Bronchial epithelial cell (primary cell): ENCODE measurements at regions not wholly inside any gene's neighbourhood (a gene's known extent, or its start where the extent isn't known, plus 50 kb on each side); places are given as distances from the start of the nearest gene placed in this dataset.

Source experiments
- DNase-seq: peaks from one replicate; pipeline ENCODE4 v3.0.0-alpha.2; 2010; ENCODE audit warnings: low read depth
- FAIRE-seq: peaks from 2 replicates; lab custom pipeline; 2011; peaks lifted over from hg19 to GRCh38; lab: Jason Lieb, UNC
- H3K27me3 ChIP-seq: 2 replicates; pipeline ENCODE4 v1.5.1; 2011; ENCODE audit warnings: low read length; ENCODE audit not compliant: control insufficient read depth, insufficient read depth
- H3K36me3 ChIP-seq: 2 replicates; pipeline ENCODE4 v1.5.1; 2011; ENCODE audit warnings: low read length; ENCODE audit not compliant: control insufficient read depth, insufficient read depth
- H3K4me3 ChIP-seq: 2 replicates; pipeline ENCODE4 v1.5.1; 2011; ENCODE audit warnings: mild to moderate bottlenecking, low read depth, low read length, control low read depth
- CTCF ChIP-seq: IDR thresholded peaks from 2 replicates; pipeline ENCODE4 v1.5.1; 2011; ENCODE audit warnings: mild to moderate bottlenecking, moderate library complexity, low read length, control low read depth, inconsistent platforms; ENCODE audit not compliant: insufficient read depth, severe bottlenecking

GRCh38 chr11:70882716-70883085 is 369.7 kb downstream of the SHANK2 start:
- DNase-seq (no peak), FAIRE-seq (no peak)
- TF ChIP-seq CTCF, result no peak
- Histone ChIP-seq H3K4me3 (no peak overlapping the region), H3K36me3 (no peaks in the 10 kb centered on the region), H3K27me3 (no peaks in the 10 kb centered on the region)

DNA sequence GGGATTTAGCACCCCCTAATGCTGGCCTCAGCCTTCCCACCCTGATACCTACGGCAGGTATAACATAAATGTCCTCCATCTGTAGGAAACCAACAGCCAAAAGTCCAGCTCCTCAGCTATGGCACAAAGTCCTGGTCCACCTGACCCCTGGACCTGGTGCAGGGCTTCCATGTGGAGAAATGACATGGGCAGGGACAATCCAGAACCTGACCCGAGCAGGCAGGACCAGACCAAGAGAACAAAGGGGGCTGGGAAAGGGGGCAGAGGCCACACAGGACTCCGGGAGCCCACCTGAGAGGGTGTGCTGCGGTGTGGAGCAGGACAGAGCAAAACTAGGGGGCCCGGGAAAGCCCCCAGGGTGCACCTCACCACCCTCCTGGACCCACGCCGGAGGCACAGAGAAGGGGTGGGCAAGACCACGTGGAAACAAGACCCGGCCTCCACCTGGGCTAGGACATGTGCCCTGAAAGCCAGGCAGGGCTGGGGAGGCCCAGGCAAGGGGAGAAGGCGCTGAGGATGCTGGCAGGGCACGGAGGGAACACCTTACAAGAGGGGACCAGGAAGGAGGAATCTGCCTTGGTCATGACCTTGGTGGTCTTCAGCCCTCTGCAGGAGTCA is 368.9 kb downstream of the SHANK2 start:
- FAIRE-seq (no peak), DNase-seq (no peak)
- Histone ChIP-seq H3K4me3 (no peak overlapping the region), H3K27me3 (no peaks in the 10 kb centered on the region), H3K36me3 (no peaks in the 10 kb centered on the region)
- TF ChIP-seq CTCF, result no peak

DNA sequence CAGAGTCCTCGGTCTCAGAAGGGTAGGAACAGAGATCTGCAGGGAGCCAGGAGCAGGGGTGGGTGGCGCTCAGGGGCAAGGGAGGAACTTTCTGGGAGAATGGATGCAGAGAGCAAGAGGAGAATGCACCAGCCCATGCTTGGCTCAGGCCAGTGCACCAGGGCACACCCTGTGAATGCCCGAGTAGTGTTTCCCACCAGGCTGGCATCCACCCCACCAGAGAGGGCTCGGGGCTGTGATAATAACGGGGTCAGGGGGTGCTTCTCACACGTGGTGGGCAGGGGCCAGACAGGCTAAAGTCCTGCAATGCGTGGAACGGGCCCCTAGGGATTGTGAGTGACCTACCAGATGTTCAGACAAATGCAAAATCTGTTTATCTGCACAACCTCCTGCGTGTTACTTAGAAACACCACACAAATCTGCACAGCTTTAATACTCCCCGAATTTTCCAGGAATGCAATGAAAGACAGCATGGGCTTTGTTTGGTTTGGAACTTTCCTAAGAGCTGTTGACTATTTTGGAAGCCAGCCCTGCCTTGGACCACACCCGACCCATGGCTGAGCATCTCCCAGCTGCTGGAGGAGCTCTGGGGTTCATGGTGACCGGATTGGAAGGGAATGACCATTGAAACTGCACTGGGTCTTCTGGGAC is 368.3 kb downstream of the SHANK2 start:
- DNase-seq (no peak), FAIRE-seq (no peak)
- H3K4me3 ChIP-seq, result no peak overlapping the region

DNA sequence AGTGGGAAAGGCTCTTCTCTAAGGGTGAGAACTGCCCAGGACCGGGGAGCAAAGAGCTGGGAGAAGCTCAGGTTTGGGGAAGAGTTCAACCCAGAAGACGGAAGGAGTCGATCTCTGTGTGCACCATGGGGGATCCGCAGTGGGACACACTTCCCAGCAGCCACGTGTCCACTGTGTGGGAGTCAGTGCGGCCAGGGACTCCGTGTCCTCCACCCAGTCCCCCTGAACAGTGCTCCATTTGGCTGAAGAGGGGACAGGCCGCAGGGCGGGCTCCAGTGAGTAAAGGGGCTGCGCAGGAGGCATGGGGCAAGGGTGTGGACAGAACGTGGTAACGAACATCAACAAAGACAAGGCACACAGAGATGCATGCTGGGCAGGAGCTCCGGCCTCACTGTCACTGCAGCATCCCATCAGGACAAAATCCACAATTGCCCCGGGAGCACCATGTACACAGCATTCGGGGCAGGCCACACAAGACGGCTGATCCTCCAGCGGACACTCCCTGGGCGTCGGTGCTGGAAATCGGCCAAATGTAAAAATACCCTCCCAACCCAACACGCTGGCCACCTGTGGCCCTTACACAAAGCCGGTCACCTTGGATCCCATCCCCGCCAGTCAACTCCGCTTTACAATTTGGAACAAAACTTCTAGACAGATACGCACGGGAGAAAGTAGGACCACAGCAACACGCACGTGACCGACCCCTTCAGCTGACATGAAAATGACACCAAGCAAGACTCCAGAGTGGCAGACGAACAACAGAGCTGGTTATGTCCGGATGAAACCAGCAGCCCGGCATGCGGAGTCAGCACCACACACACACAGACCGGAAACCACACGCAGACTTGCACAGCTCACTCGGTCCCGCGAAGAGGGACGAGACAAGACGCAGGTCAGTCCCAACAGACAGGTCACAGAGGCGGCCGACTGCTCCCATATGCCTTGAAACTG is 366.8 kb downstream of the SHANK2 start:
- no peak for TF ChIP-seq CTCF

More for the DNA sequence above, 368.3 kb downstream of the SHANK2 start:
- H3K27me3 ChIP-seq, result no peaks in the 10 kb centered on the region
- H3K36me3 ChIP-seq, result no peaks in the 10 kb centered on the region
- no peak for TF ChIP-seq CTCF

DNA sequence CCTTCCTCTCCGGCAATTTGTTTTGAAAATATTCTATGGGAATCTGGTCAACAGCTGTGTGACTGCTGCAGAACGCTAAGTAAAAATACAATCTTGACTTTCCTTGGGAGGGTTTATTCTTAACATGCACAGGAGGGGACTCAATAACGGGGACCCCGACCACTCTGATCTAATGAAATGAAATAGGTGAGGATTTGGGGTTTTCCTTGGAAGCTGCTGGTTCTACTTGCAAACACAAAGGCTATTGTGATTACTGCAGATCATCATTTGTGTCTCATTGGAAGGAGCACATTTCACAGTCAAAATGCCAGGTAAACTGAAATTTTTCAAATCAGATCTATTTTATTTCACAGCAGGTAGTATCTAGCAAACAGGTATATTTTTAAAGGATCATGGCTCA is 366.1 kb downstream of the SHANK2 start:
- H3K27me3 ChIP-seq, result no peaks in the 10 kb centered on the region
- FAIRE-seq, result no peak
- TF ChIP-seq CTCF, result no peak
- H3K36me3 ChIP-seq, result no peaks in the 10 kb centered on the region
- DNase-seq, result no peak
- no peak overlapping the region for H3K4me3 ChIP-seq

More for the DNA sequence above, 366.8 kb downstream of the SHANK2 start:
- DNase-seq (no peak), FAIRE-seq (peak; percentile 72)
- H3K27me3 ChIP-seq, result no peaks in the 10 kb centered on the region
- no peak overlapping the region for H3K4me3 ChIP-seq
- no peaks in the 10 kb centered on the region for H3K36me3 ChIP-seq
